GM18499 (cell line): ENCODE measurements at regions not wholly inside any gene's neighbourhood (a gene's known extent, or its start where the extent isn't known, plus 50 kb on each side); places are given as distances from the start of the nearest gene placed in this dataset.

Experiments
- ATAC-seq: cut with Tn5 transposase; IDR thresholded peaks from one replicate; pipeline ENCODE4 v1.9.1; 2021; ENCODE audit warnings: moderate number of reproducible peaks; ENCODE audit not compliant: insufficient read depth, unreplicated experiment

DNA sequence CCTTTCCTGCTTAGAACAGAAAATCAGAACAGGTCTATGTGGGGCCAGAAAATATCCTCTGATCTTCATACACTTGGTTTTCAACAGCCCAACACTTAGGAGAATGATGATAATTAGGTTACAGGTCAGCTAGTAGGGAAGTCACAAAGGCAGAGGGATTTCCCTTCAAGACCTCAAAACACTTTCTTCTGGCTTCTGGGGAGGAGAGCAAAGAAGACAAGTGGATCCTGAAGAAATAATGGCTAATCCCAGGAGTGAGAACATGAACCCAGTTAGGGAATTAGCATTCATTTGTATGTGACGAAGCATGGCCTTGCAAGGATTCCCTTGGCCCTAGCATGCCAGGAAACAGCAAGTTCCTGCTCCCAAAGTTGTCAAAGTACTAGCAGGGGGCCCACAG is 223.3 kb downstream of the BCAT1 start:
- no peak for ATAC-seq

DNA sequence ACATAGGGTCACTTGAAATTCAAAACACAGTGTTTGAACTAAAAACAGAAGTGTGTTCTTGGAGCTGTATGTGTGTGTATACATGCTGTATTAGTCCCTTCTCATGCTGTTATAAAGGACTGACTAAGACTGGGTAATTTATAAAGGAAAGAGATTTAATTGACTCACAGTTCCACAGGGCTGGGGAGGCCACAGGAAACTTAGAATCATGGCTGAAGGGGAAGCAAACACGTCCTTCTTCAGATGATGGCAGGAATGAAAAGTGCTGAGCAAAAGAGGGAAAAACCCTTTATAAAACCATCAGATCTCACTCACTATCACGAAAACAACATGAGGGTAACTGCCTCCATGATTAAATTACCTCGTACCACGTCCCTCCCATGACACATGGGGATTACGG is 224.1 kb downstream of the BCAT1 start:
- no peak for ATAC-seq

DNA sequence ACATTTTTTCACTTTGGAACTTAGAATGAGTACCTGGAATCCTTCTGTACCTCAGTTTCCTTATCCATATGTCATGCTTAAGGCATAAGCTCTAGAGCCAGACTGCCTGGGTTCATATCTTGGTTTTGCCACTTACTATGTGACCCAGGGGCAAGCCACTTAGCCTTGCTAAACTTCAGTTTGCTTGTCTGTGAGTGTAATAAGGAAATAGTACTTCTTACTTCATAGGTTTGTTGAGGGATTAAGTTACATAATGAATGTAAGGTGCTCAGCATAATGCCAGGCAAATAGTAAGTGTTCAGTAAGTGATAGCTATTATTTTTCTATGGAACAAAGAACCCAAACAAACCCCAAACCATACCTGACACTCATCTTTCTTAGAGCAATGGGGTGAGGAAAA is 225.1 kb downstream of the BCAT1 start:
- no peak for ATAC-seq

DNA sequence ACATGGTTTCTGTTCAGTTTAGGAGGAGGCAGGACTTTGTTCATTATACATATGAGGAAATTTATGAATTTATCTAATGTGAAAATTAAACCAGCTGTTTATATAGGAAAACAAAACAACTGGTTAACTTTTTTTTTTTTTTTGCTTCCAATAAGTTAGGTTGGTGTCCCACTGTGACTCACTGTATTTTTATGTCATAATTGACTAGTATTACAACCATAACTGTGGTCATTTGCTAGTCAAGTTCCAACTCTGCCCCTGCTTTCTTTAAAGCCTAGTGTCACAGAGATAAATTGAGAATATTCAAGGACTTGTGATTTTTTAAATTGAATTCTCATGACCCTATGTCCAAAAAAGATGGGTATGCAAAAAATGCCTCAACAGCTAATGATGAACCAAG is 227.7 kb downstream of the BCAT1 start:
- no peak for ATAC-seq

DNA sequence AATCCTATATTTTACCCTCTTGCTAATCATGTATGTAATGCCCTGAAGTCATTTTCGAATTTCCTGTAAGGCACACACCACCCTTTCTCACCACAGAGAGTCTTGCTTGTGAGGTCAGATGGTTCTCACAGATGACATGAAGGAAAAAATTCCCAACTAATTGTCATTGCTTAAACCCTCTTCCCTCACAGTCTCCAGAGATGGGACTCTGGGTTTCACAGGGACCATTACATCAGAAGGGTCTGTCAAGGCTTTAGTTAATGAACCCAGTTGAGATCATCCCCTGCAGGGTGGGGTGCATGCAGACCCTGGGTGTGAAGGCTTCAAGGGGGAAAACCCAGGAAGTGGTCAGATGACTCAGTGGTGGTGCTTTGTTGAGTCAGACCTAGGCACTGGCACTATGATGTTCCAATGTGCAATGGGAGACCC is 229.6 kb downstream of the BCAT1 start:
- ATAC-seq, result peak; percentile 80

DNA sequence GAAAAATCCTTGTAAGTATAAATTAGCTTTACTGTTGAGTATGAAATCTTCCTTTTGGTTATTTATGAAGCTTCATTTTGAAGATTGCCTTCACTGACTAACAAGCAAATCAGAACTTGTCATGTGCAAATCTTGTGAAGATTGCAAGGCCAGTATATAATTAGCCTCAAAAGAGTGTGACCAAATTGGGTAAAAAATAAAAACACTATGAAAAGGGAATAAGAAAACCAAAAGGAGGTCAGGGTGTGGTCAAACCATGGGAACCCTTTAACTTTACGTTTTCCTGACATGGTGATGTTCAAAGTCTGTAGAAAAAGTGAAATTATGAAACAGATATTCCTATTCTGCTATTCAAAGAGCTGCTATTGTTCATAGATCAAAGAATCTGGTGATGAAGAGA is 230.3 kb downstream of the BCAT1 start:
- no peak for ATAC-seq

DNA sequence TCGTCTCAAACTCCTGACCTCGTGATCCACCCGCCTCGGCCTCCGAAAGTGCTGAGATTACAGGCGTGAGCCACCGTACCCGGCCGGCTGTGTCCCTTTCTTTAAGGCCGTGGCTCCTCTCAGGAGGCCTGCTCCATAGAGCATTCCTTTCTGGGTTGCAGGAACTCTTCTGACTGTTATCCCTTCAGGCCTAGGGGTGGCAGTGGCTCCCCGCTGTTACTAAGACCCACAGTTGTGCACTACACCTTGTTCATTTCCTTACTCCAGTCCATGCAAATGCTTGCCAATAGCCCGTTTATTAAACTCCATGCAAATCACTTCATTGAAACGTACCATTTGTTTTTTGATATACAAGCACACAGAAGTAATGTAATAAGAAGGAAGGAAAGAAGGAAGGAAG is 234.7 kb downstream of the BCAT1 start:
- no peak for ATAC-seq

DNA sequence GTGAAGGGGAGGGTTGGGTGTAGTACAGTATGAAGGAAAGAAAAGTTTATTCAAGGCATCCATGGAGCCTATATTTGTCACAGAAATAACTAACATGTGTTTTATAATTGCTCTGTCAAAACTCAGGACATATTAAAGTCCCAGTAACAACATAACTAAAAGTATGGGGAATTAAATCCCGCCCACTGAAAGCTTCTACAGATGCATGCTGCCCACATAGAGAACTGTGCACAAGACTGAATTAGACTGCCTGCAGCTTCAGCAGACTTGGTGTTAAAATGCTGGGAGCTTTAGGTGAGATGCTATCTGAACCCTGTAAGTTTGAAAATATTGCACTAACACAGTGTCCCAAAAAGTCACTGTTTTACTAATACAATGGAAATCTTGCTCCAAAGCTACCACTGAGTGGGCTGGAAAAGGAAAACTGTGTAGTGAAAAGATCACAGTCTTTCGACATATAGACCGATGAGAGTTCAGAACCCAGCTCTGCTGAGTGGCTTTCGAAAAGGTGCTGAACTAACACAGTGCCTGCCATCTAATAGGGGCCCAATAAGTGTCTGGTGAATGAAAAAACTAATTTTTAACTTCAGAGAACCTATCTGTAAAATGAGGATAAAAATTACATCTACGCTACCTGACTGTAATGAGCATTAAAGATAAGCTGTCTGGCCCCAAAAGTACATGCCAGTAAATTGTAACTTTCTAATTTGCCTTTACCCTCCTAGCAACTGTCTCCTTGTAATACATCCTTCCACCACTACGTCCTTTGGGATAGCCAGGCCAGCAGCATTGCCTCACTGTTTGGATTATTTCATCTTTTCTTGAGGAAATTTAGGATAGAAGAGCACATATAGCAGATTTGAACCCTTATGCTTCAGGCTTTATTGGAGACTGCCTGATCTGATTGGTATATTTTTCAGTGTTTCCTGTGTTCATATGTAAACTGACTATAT is 237.6 kb downstream of the BCAT1 start:
- ATAC-seq, result no peak

DNA sequence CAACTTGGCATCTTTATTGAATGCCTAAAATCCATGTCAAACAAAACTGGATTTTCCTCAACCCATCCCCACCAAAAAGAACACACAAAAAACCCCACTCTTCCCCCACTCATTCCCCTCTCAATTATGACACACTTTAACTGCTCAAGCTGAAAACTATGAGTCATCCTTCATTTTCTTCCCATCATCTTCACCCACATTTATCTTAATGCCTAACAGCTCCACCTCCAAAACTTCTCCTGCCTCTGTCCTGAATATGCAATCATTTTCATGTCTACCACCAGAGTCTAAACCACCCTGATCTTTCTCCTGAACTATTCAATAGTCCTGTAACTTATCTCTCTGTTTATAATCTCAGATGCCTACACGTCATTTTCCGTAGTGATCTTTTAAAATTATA is 239.7 kb downstream of the BCAT1 start:
- no peak for ATAC-seq

DNA sequence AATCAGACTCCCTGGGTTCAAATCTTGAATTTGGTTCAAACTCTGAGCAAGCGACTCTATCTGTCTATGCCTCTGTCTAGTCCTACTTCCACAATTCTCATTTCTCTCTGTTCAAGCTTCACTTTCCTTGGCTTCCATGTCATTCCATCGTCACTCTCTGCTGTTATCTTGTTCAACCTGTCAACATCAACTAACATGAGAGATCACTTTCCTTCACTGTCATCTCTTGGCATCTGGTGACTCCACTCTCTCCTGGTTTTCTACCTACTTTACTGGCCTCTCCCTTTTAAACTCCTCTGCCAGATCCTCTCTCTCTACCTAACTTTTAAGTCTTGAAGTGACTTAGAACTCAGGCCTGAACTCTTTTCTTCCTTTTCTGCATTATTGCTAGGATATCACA is 240.2 kb downstream of the BCAT1 start:
- no peak for ATAC-seq

DNA sequence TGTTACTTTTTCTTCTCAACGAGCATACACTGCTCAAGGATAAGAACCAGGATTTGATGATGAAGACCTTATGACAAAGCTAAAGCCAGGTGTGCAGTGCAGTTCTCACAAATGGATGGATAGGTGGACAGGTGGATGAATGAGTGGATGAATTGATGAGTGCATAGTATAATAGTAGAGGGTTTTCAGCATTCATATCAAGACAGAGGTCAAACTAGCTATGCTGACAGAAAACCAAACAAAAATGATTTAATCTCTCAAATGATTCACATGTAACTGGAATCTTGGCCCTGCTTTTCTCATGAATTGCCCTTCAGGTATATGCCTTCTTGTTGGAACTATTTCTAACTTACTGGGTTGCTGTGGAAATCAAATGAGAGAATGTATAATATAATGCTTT is 240.9 kb downstream of the BCAT1 start:
- no peak for ATAC-seq

DNA sequence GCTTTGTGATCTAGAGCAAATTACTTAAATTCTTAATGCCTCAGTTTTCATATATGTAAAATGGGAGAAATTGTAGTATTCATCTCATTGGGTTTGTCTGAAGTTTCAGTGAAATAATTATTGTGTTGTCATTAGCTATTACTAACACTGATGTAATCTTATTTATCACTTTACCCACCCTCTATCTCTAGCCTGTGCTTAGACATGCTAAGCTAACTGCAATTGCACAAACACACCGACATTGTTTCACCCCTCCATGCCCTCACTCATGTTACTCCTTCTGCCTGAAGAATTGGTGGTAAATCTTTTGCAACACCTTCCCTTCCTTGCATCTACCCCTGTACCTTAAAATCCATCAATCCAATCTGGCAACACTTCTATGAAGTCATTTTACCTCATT is 241.6 kb downstream of the BCAT1 start:
- no peak for ATAC-seq

DNA sequence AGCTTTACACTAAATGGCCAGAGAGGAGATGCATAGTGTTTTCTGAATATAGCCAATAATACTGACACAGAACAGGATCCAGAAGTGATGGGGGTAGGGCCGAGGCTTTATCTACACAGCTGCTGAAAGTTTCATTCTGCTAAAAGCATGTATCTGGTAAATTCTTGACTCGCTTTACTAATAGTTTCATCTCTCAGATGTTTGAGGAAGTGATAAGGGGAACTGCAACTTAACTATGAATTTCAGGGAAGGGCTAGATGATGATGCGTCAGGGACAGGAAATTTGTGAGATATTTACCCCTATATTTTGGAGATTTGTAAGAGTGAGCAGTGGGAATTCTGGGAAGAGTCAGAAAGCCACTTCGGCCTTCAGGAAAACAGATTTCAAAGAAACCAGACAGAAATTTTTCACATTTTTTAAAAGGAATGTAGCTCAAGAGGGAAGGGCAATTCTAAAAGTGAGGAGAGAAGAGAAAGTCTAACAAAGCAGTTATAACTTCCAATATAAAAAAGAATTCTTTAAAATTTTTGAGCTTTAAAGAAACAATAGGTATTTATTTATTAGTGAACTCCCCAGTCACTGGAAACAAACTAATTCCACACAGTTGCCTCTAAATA is 243.1 kb downstream of the BCAT1 start:
- ATAC-seq, result peak; percentile 98

DNA sequence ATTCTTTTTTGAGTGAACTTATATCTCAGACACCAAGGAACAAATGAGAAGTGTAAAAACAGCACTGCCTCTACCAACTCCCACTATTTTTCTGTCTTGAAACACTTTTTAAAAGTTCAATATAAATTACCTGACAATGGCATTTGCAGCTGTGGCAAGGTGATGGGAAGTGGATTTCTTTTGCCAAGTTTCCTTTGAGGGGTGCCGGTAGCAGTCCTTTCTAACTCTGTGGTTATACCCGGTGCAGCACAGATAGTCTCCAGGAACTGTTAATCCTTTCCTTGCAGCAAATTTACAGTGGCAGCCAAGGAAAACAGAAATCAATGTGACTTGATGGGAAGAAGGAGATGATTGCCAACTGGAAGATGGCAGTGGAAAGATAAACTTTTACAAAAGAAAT is 243.7 kb downstream of the BCAT1 start:
- peak; percentile 4 for ATAC-seq

DNA sequence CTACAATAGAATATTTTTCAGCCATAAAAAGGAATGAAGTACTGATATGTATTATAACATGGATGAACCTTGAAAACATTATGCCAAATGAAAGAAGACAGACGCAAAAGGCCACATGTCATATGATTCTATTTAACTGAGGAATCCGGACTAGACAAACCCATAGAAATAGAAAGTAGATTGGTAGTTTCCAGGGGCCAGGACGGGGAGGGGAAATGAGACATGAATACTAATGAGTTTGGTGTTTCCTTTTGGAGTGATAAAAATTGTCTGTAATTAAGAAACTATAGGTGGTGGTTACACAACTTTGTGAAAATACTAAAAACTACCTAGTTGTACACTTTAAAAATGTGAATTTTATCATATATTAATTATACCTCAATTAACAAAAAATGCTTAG is 247.6 kb downstream of the BCAT1 start:
- no peak for ATAC-seq

DNA sequence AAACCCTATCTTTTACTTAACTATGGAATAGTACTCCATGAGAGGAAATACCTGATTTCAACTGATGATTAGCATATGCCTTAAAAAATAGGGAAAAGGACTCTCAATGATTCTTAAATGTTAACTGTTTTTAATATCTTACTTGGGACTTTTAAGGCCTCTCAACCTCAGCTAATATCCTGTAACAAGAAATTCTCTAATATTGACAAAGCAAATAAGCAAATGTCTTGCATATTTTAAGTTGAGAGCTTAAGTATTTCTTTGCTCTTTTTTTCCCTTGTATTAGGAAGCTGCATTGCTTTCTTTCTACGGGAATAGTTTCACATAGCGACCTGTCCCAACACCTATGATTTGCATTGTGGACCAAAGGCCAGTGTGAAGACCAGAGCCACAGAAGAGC is 249.9 kb downstream of the BCAT1 start:
- no peak for ATAC-seq

DNA sequence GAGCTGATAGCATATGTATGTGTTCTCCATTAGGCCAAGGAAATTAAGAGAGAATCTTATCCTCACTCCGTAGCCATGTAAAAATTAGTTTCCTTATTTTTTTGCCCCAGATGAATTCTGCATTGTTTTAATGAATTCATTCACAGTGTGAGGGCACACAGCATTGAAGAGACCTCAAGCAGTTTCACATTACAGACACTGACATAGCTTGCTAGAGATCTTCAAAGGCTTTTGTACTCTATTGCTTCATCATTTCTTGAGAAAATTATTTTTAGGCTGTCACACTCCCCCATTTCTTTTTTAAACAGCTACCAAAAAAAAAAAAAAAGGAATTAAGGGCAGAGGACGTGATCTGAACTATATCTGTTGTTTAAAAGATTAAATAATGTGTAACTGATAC is 251.1 kb downstream of the BCAT1 start:
- ATAC-seq, result no peak

DNA sequence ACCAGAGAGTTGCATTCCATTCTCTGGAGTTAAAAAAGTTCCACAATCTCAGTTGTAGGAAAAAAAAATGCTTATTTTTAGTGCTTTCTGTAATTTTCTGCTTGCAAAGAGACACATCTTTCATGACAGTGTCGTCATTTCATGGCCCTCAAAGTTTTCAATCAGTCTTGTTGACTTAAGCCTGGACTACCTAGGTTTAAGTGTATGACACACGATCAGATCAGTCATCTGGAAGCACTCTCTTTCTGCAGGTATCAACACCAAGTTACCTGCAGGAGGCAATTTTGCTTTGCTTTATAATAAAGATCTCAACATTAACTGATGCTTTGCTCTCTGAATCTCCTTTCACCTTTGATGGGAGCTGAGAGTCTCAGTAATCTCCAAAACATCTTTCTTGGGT is 251.6 kb downstream of the BCAT1 start:
- ATAC-seq, result no peak

DNA sequence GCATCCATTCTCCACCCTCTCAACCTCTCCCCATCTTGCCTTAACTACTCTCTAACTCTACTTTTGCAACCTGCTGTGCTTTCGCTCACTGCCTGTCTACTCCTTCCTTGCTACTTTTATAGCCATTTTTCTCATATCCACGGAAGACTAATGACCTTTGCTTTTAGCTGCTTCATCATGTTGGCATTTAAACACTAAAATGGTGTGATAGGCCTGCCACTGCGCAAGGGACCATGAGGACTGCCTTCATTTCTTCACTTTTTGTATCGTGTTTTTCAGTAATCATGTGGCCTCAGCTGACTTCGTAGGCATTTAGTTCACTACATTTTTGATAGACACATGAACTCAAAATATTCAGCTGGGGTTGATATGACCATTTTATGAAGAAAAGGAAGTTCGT is 252.1 kb downstream of the BCAT1 start:
- ATAC-seq, result no peak

DNA sequence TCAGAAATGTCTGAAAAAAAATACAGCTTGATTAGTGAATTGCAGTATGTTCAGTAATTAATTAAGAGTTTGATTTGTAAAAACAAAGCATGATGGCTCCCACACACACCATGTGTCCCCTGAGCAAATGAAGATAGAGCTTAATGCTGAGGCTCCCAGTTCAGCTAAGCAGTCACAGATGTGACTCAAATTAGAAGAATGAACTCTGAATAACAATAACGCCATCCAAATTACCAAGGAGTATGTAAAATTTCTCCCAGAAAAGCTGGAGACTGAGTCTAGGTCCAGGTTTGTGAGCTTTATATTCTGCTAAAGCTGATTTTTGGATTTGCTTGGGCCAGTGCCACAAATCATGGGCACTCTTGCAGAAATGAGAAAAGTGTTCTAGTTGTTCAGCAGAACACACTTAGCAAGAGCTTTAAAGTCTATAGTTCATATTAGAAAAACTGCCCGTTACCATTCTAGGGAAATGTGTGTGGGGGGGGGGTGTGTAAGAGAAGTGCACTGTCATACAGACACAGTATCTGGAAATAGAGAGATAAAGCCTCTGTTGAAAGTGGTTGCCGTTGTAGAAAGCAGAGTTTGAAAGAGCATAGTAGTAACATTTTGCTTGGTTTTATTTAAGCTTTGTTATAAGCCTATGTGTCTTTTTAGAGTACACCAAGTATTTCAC is 253.1 kb downstream of the BCAT1 start:
- ATAC-seq, result no peak

DNA sequence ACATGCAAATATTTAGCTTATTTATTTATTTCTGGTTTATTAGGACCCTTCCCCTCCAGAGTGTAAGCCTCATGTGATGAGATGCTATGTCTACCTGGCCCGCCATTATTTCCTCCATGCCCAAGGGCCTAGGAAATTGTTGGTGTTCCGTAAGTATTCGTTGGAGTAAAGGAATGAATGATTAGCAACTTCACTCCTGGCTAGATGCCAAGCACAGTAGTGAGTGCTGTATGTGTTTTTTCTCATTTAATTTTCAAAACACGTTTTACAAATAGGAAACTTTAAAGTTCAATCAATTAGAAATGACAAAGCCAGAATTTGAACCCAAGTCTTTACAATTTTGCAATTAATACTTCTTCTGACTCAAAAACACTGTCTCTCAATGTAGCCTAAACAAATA is 253.8 kb downstream of the BCAT1 start:
- no peak for ATAC-seq
